Adrenal gland (tissue), 9 donors: ENCODE measurements at regions not wholly inside any gene's neighbourhood (a gene's known extent, or its start where the extent isn't known, plus 50 kb on each side); places are given as distances from the start of the nearest gene placed in this dataset.

Experiments
- DNase-seq, 7 donors: peaks; one replicate each; pipeline ENCODE4 v3.0.0-alpha.2; 2019 to 2020
- H3K27ac ChIP-seq, 5 donors: fragments of 200-600 bp; sonication (generic) in 4 of 5; 1 replicate in 3 of 5; 2 replicates in 2 of 5; pipeline versions ENCODE4 v1.5.1 to v1.8.0; 2016 to 2020; ENCODE audit warnings: mild to moderate bottlenecking in 1 of 5
- H3K27me3 ChIP-seq: fragments of 200-600 bp; 2 replicates; pipeline ENCODE4 v1.8.0; 2021
- H3K36me3 ChIP-seq, 2 donors: fragments of 200-600 bp; replicated peaks in 1 of 2; 1 replicate in 1 of 2; 2 replicates in 1 of 2; pipeline versions ENCODE4 v1.5.1 to v1.8.0; 2018 to 2022
- H3K4me1 ChIP-seq, 2 donors: fragments of 200-600 bp; replicated peaks in 1 of 2; 1 replicate in 1 of 2; 2 replicates in 1 of 2; pipeline versions ENCODE4 v1.5.1 to v1.8.0; 2018 to 2021
- H3K4me3 ChIP-seq, 4 donors: fragments of 200-600 bp; sonication (generic) in 3 of 4; one replicate each; pipeline ENCODE4 v1.5.1; 2016 to 2018
- H3K9me3 ChIP-seq, 3 donors: fragments of 200-600 bp; sonication (generic) in 1 of 3; replicated peaks in 1 of 3; 1 replicate in 2 of 3; 2 replicates in 1 of 3; pipeline versions ENCODE4 v1.5.1 to v1.8.0; 2016 to 2021
- POLR2A ChIP-seq, 2 donors: fragments of 450-650 bp; IDR thresholded peaks; one replicate each; pipeline ENCODE4 v1.6.1; 2017; ENCODE audit warnings: antibody characterized with exemption in 2 of 2, mild to moderate bottlenecking in 2 of 2, moderate library complexity in 1 of 2
- WGBS, 4 donors: extraction: QIAGEN DNeasy Blood & Tissue Kit in 2 of 4; methylation state at CpG; one replicate each; pipeline versions ENCODE4 v1.1.5 to v1.1.7; 2013 to 2017; 5-methylcytosine and 5-hydroxymethylcytosine counted together
- intact Hi-C, 2 donors: fragments of 100-400 bp; cut with DNase I; formaldehyde crosslinking; loops; one replicate each; pipeline versions ENCODE4 v1.14.1 to v1.15.0; 2022 to 2023
- TF ChIP-seq, protein P1 (sequence below), 6 experiments: fragments of 450-650 bp in 4 of 6; fragments of 200-600 bp in 2 of 6; sonication (generic) in 1 of 6; IDR thresholded peaks; 1 replicate in 5 of 6; 2 replicates in 1 of 6; pipeline versions ENCODE4 v1.5.1 to v1.8.0; 2016 to 2021; ENCODE audit warnings: antibody characterized with exemption in 6 of 6, mild to moderate bottlenecking in 2 of 6, moderate library complexity in 1 of 6
- donor health status: healthy with polysubstance abuse.
- donor health status: Bipolar disorder and iron deficiency.
- donor health status: DM: yes; HTN: yes; CAD: no.
- donor health status: DM: no; HTN: no; CAD: no.
- donor health status: DM: no; HTN: no; CAD: no.

DNA sequence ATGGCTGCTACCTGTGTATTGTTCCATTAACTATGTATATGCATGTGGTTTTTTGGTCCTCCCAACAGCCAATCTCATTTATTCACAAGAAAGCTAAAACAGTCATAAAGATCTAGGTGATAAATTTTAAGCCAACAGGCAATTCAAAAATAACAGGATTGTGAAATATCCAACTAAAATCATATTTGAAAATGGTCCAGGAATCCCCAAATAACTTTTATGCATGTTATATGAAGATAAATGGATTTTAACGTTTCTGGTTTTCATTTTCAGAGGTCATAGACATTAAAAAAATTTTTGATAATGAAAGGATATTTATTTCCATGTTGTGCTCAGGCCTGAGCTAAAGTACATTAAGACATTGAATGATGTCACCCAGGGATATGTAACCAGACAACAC lies 96.8 kb upstream of the JAZF1 start:
- 18 to 22% (median 20%) methylated on average over 1 of the region's 1 CpG for WGBS, 4 donors
- intact Hi-C loops = no loop called here

DNA sequence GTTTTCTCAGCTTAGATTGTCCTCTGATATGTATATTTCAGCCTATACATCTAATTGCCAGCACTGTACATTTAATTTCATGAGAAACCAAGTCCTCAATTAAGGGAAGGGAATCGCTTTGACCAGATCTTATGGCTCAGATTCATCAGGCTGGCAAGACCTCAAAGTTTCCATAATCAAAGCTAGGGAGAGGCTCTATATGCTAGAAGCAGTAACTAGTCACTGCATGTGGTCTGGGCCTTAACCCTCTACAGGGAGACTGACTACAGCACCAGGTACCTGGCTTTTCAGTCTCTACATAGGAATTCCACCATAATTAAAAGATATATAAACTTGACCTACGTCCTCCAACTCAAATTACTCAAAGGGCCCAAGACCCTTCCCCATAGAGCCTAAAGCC lies 97.4 kb upstream of the JAZF1 start:
- WGBS, 4 donors = 79 to 87% (median 84%) methylated on average over 2 of the region's 2 CpGs
- H3K4me3 ChIP-seq = no peak overlapping the region

More for the DNA sequence above, 96.8 kb upstream of the JAZF1 start:
- no peak overlapping the region for H3K27ac ChIP-seq
- no peaks in the 10 kb centered on the region for H3K4me1 ChIP-seq
- no peak for DNase-seq
- no peak overlapping the region for H3K4me3 ChIP-seq
- H3K36me3 ChIP-seq = no peaks in the 10 kb centered on the region
- H3K9me3 ChIP-seq = no peaks in the 10 kb centered on the region
- no peaks in the 10 kb centered on the region for H3K27me3 ChIP-seq
- no peak for TF ChIP-seq POLR2A (IDR thresholded peaks at IDR 0.05)
- TF ChIP-seq, protein P1, sequence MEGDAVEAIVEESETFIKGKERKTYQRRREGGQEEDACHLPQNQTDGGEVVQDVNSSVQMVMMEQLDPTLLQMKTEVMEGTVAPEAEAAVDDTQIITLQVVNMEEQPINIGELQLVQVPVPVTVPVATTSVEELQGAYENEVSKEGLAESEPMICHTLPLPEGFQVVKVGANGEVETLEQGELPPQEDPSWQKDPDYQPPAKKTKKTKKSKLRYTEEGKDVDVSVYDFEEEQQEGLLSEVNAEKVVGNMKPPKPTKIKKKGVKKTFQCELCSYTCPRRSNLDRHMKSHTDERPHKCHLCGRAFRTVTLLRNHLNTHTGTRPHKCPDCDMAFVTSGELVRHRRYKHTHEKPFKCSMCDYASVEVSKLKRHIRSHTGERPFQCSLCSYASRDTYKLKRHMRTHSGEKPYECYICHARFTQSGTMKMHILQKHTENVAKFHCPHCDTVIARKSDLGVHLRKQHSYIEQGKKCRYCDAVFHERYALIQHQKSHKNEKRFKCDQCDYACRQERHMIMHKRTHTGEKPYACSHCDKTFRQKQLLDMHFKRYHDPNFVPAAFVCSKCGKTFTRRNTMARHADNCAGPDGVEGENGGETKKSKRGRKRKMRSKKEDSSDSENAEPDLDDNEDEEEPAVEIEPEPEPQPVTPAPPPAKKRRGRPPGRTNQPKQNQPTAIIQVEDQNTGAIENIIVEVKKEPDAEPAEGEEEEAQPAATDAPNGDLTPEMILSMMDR (IDR thresholded peaks at IDR 0.05) = no peak

DNA sequence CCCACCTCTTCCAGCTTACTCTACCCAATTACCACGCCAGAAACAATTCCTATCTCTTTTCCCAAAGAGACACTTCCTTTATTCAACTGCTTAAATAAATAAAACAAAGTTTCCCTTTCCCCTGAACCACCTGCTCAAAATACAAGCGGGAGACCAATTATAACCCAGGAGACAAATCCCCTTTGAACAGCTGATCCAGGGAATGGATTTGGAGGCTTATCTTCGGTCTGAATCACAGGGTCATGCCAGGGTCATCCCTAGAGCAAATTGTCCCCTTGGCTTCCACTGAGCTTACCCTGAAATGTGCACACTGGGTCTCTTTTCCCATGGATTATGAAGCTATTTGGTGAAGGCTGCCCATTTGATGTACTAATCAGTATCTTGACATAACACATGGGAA lies 99.9 kb upstream of the JAZF1 start:
- Histone ChIP-seq H3K27ac (no peak overlapping the region), H3K27me3 (no peaks in the 10 kb centered on the region), H3K4me1 (no peaks in the 10 kb centered on the region), H3K36me3 (no peaks in the 10 kb centered on the region), H3K4me3 (no peak overlapping the region), H3K9me3 (no peaks in the 10 kb centered on the region)
- no peak for DNase-seq
- 60 to 71% (median 70%) methylated on average over 3 of the region's 3 CpGs for WGBS, 4 donors
- intact Hi-C loops = no loop called here
- TF ChIP-seq, protein P1 (IDR thresholded peaks at IDR 0.05) = no peak
- TF ChIP-seq POLR2A (IDR thresholded peaks at IDR 0.05) = no peak

More for the DNA sequence above, 97.4 kb upstream of the JAZF1 start:
- no peak for DNase-seq
- Histone ChIP-seq H3K4me1 (no peaks in the 10 kb centered on the region), H3K27ac (no peak overlapping the region), H3K9me3 (no peaks in the 10 kb centered on the region), H3K27me3 (no peaks in the 10 kb centered on the region), H3K36me3 (no peaks in the 10 kb centered on the region)
- TF ChIP-seq, protein P1 (IDR thresholded peaks at IDR 0.05) = no peak
- TF ChIP-seq POLR2A (IDR thresholded peaks at IDR 0.05) = no peak
- intact Hi-C loops = no loop called here

DNA sequence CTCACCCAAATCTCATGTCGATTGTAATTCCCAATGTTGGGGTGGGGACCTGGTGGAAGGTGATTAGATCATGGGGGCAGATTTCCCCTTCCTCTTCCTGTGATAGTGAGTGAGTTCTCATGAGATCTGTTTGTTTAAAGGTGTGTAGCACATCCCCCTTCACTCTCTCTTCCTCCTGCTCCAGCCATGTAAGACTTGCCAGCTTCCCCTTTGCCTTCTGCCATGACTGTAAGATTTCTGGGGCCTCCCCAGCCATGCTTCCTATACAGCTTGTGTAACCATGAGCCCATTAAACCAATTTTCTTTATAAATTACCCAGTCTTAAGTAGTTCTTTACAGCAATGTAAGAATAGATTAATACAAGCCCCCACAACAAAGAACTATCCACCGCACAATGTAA lies 109.9 kb upstream of the JAZF1 start:
- Histone ChIP-seq H3K27ac (no peak overlapping the region), H3K27me3 (no peaks in the 10 kb centered on the region), H3K9me3 (no peaks in the 10 kb centered on the region), H3K36me3 (no peaks in the 10 kb centered on the region), H3K4me1 (no peaks in the 10 kb centered on the region), H3K4me3 (no peak overlapping the region)
- TF ChIP-seq, protein P1 (IDR thresholded peaks at IDR 0.05) = no peak
- TF ChIP-seq POLR2A (IDR thresholded peaks at IDR 0.05) = no peak
- no peak for DNase-seq
- intact Hi-C loops = no loop called here
- 89 to 100% (median 92%) methylated on average over 2 of the region's 2 CpGs for WGBS, 4 donors
